ENCODE measurements at regions not wholly inside any gene's neighbourhood (a gene's known extent, or its start where the extent isn't known, plus 50 kb on each side); places are given as distances from the start of the nearest gene placed in this dataset.
"Not testable (repeated sequence)": the region's sequence is repeated elsewhere in the genome, so short reads cannot be mapped to it uniquely, and the experiment has no call there.

GRCh38 chr10:2899246-2899951 lies 167.9 kb upstream of the PFKP start:
- Histone ChIP-seq H3K27me3 (ENCODE audit: control insufficient read depth, insufficient read depth, low read length) (no peaks in the 10 kb centered on the region), H3K9me3 (ENCODE audit: control insufficient read depth in 2 of 3, insufficient read depth in 1 of 3, low read length in 3 of 3) (no peaks in the 10 kb centered on the region), H3K27ac (ENCODE audit: low read depth in 2 of 2, low read length in 2 of 2) (no peak overlapping the region), H3K4me3 (ENCODE audit: low read length in 3 of 3) (no peak overlapping the region), H3K9ac (ENCODE audit: low read length in 3 of 3) (no peak overlapping the region), H3K36me3 (ENCODE audit: control insufficient read depth in 2 of 3, insufficient read depth in 3 of 3, low read length in 3 of 3) (no peaks in the 10 kb centered on the region), H3K4me1 (ENCODE audit: control insufficient read depth in 2 of 3, insufficient read depth in 2 of 3, low read depth in 1 of 3, low read length in 3 of 3) (no peaks in the 10 kb centered on the region)
- FAIRE-seq, result no peak
- no peak for TF ChIP-seq CTCF (IDR thresholded peaks at IDR 0.05; ENCODE audit: borderline replicate concordance, extremely low read depth, insufficient read depth)
- intact Hi-C loops (cut with DNase I), result no loop called here
- no peak for DNase-seq

- Histone ChIP-seq H3K9ac (ENCODE audit: low read length in 3 of 3) (no peak overlapping the region), H3K9me3 (ENCODE audit: control insufficient read depth in 2 of 3, insufficient read depth in 1 of 3, low read length in 3 of 3) (no peaks in the 10 kb centered on the region), H3K4me1 (ENCODE audit: control insufficient read depth in 2 of 3, insufficient read depth in 2 of 3, low read depth in 1 of 3, low read length in 3 of 3) (no peaks in the 10 kb centered on the region), H3K36me3 (ENCODE audit: control insufficient read depth in 2 of 3, insufficient read depth in 3 of 3, low read length in 3 of 3) (no peaks in the 10 kb centered on the region), H3K27me3 (ENCODE audit: control insufficient read depth, insufficient read depth, low read length) (no peaks in the 10 kb centered on the region), H3K27ac (ENCODE audit: low read depth in 2 of 2, low read length in 2 of 2) (no peak overlapping the region), H3K4me3 (ENCODE audit: low read length in 3 of 3) (no peak overlapping the region)
- no peak for TF ChIP-seq CTCF (IDR thresholded peaks at IDR 0.05; ENCODE audit: borderline replicate concordance, extremely low read depth, insufficient read depth)
- no peak for DNase-seq
- intact Hi-C loops (cut with DNase I), result no loop called here
- FAIRE-seq, result no peak
Observed at GRCh38 chr10:2898509-2898860, 168.9 kb upstream of the PFKP start.

GRCh38 chr10:2897619-2898508 lies 169.5 kb upstream of the PFKP start:
- intact Hi-C loops (cut with DNase I), result no loop called here
- Histone ChIP-seq H3K9ac (ENCODE audit: low read length in 3 of 3) (no peak overlapping the region), H3K4me3 (ENCODE audit: low read length in 3 of 3) (no peak overlapping the region), H3K9me3 (ENCODE audit: control insufficient read depth in 2 of 3, insufficient read depth in 1 of 3, low read length in 3 of 3) (no peaks in the 10 kb centered on the region), H3K27me3 (ENCODE audit: control insufficient read depth, insufficient read depth, low read length) (no peaks in the 10 kb centered on the region), H3K27ac (ENCODE audit: low read depth in 2 of 2, low read length in 2 of 2) (no peak overlapping the region), H3K4me1 (ENCODE audit: control insufficient read depth in 2 of 3, insufficient read depth in 2 of 3, low read depth in 1 of 3, low read length in 3 of 3) (no peaks in the 10 kb centered on the region), H3K36me3 (ENCODE audit: control insufficient read depth in 2 of 3, insufficient read depth in 3 of 3, low read length in 3 of 3) (no peaks in the 10 kb centered on the region)
- FAIRE-seq (no peak), DNase-seq (no peak)
- TF ChIP-seq CTCF (IDR thresholded peaks at IDR 0.05; ENCODE audit: borderline replicate concordance, extremely low read depth, insufficient read depth), result no peak

GRCh38 chr10:2896334-2896733 lies 171.0 kb upstream of the PFKP start:
- intact Hi-C loops (cut with DNase I); FAIRE-seq: not testable (repeated sequence)

More at GRCh38 chr10:2896334-2896733, 171.0 kb upstream of the PFKP start:
- H3K27ac ChIP-seq (ENCODE audit: low read depth in 2 of 2, low read length in 2 of 2); H3K4me3 ChIP-seq (ENCODE audit: low read length in 3 of 3); H3K36me3 ChIP-seq (ENCODE audit: control insufficient read depth in 2 of 3, insufficient read depth in 3 of 3, low read length in 3 of 3); H3K4me1 ChIP-seq (ENCODE audit: control insufficient read depth in 2 of 3, insufficient read depth in 2 of 3, low read depth in 1 of 3, low read length in 3 of 3); H3K9ac ChIP-seq (ENCODE audit: low read length in 3 of 3); H3K9me3 ChIP-seq (ENCODE audit: control insufficient read depth in 2 of 3, insufficient read depth in 1 of 3, low read length in 3 of 3); DNase-seq; H3K27me3 ChIP-seq (ENCODE audit: control insufficient read depth, insufficient read depth, low read length): not testable (repeated sequence)

Measured in kidney (tissue), 13 donors.